ENCODE measurements at regions not wholly inside any gene's neighbourhood (a gene's known extent, or its start where the extent isn't known, plus 50 kb on each side); places are given as distances from the start of the nearest gene placed in this dataset.

DNA sequence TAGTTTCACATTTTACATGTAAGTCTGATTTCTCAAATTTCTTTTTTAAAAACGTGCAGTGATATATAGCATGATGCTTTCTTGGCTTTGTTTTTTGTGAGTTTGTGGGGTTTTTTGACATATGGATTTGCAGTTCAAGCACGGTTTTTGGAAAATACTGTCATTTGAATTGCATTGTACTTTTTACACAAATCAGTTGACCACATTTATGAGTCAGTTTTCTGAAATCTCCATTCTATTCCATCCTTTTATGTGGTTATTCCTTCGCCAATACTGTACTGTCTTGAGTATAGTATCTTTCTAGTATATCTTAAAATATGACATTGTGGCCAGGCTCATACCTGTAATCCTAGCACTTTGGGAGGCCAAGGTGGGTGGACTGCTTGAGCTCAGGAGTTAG lies 890.0 kb upstream of the CITED2 start:
- TF ChIP-seq, protein P1, sequence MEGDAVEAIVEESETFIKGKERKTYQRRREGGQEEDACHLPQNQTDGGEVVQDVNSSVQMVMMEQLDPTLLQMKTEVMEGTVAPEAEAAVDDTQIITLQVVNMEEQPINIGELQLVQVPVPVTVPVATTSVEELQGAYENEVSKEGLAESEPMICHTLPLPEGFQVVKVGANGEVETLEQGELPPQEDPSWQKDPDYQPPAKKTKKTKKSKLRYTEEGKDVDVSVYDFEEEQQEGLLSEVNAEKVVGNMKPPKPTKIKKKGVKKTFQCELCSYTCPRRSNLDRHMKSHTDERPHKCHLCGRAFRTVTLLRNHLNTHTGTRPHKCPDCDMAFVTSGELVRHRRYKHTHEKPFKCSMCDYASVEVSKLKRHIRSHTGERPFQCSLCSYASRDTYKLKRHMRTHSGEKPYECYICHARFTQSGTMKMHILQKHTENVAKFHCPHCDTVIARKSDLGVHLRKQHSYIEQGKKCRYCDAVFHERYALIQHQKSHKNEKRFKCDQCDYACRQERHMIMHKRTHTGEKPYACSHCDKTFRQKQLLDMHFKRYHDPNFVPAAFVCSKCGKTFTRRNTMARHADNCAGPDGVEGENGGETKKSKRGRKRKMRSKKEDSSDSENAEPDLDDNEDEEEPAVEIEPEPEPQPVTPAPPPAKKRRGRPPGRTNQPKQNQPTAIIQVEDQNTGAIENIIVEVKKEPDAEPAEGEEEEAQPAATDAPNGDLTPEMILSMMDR (IDR thresholded peaks at IDR 0.05; ENCODE audit: insufficient read depth, low read depth, low read length) = no peak
- TF ChIP-seq EZH2 (IDR thresholded peaks at IDR 0.05; ENCODE audit: insufficient read depth, low read length) = no peak
